GM12872 (cell line): ENCODE measurements at regions not wholly inside any gene's neighbourhood (a gene's known extent, or its start where the extent isn't known, plus 50 kb on each side); places are given as distances from the start of the nearest gene placed in this dataset.

Experiments used
- CTCF ChIP-seq: IDR thresholded peaks from 3 replicates; pipeline ENCODE4 v1.5.1; 2011; ENCODE audit warnings: low read depth, mild to moderate bottlenecking, low read length, moderate library complexity; ENCODE audit not compliant: insufficient read depth

GRCh38 chr2:120517751-120518469, 172.0 kb downstream of the INHBB start:
- no peak for TF ChIP-seq CTCF

- TF ChIP-seq CTCF = no peak
Measured at GRCh38 chr2:120518819-120519218, 172.9 kb downstream of the INHBB start.

GRCh38 chr2:120519469-120519868, 173.5 kb downstream of the INHBB start:
- no peak for TF ChIP-seq CTCF

- TF ChIP-seq CTCF = no peak
Measured at GRCh38 chr2:120520454-120520853, 174.5 kb downstream of the INHBB start.

- TF ChIP-seq CTCF = peak; percentile 94
Measured at GRCh38 chr2:120520929-120521912, 175.3 kb downstream of the INHBB start.

GRCh38 chr2:120522151-120522751, 176.3 kb downstream of the INHBB start:
- TF ChIP-seq CTCF = no peak

- no peak for TF ChIP-seq CTCF
Measured at GRCh38 chr2:120523766-120524165, 177.8 kb downstream of the INHBB start.
